ENCODE measurements at regions not wholly inside any gene's neighbourhood (a gene's known extent, or its start where the extent isn't known, plus 50 kb on each side); places are given as distances from the start of the nearest gene placed in this dataset.

DNA sequence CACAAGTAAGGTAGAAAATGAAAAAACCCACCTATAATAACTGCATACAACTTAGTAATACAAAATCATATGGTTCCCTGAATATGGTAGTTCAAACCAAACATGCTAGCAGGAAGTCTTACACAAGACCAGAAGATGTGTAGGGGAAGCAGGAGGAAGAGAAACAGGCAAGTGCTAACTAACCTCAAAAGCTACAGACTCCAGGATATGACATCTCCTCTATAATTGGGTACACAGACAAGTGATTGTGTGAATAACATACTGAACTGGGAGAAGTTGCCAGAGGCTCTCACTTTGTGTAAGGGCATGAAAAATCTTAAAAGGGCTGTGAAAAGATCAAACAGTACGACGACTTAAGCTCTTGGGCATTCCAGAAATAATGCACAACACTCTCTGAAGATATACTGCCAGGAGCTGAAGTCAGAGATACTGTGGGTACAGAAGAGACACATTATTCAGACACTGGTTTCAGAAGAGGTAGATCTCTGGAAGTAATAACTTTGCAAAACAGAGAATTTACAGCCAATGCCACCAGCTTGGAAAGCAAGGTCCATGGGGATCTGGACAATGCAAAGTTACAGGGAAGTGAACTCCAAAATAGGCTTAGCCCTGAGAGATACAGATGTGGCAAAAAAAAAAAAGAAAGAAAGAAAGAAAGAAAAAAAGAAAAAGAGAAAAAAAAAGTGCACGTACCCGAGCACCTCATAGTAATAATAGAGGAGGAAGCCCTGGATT is 767.2 kb downstream of the TNS3 start:
- TF ChIP-seq, protein P1, sequence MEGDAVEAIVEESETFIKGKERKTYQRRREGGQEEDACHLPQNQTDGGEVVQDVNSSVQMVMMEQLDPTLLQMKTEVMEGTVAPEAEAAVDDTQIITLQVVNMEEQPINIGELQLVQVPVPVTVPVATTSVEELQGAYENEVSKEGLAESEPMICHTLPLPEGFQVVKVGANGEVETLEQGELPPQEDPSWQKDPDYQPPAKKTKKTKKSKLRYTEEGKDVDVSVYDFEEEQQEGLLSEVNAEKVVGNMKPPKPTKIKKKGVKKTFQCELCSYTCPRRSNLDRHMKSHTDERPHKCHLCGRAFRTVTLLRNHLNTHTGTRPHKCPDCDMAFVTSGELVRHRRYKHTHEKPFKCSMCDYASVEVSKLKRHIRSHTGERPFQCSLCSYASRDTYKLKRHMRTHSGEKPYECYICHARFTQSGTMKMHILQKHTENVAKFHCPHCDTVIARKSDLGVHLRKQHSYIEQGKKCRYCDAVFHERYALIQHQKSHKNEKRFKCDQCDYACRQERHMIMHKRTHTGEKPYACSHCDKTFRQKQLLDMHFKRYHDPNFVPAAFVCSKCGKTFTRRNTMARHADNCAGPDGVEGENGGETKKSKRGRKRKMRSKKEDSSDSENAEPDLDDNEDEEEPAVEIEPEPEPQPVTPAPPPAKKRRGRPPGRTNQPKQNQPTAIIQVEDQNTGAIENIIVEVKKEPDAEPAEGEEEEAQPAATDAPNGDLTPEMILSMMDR (IDR thresholded peaks at IDR 0.05) = no peak
- no peak for TF ChIP-seq POLR2A (IDR thresholded peaks at IDR 0.05)

All from thyroid gland (tissue), 4 donors.